ENCODE measurements at regions not wholly inside any gene's neighbourhood (a gene's known extent, or its start where the extent isn't known, plus 50 kb on each side); places are given as distances from the start of the nearest gene placed in this dataset.

DNA sequence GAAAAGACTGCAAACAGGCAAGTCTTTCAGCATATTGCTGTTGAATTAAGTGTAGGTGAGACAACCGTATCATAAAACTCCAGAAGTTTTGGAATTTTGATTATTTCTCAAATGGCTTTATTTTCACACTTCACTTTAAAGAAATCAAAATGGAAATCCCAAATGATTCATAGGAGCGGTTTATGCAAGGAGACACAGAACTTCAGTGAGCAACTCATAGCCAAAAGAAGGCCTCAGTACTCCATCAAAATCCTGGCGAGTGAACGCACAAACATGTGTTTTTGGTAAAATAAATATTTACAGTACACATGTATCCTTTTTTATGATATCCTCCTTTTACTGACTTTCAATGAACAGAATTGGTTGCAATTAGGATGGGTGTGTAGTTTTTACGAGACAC, 140.4 kb upstream of the APCDD1 start:
- TF ChIP-seq EZH2 (IDR thresholded peaks at IDR 0.05), result no peak
- no peak for TF ChIP-seq POLR2AphosphoS5 (IDR thresholded peaks at IDR 0.05; ENCODE audit: borderline replicate concordance, low read depth, low read length)
